ENCODE measurements at regions not wholly inside any gene's neighbourhood (a gene's known extent, or its start where the extent isn't known, plus 50 kb on each side); places are given as distances from the start of the nearest gene placed in this dataset.

GRCh38 chr4:123088501-123088900, 166.1 kb upstream of the NUDT6 start:
- Histone ChIP-seq H3K27me3 (replicated peaks; ENCODE audit: control insufficient read depth, insufficient read depth, low read length) (no peaks in the 10 kb centered on the region), H3K36me3 (ENCODE audit: control insufficient read depth, insufficient read depth, low read length) (peaks cover 3% of the 10 kb centered on the region; the same call in 1 of the 2 replicates), H3K4me3 (replicated peaks; ENCODE audit: low read depth, low read length) (no peak overlapping the region)
- DNase-seq (ENCODE audit: extremely low read depth, insufficient read length) = no peak
- TF ChIP-seq, protein P1, sequence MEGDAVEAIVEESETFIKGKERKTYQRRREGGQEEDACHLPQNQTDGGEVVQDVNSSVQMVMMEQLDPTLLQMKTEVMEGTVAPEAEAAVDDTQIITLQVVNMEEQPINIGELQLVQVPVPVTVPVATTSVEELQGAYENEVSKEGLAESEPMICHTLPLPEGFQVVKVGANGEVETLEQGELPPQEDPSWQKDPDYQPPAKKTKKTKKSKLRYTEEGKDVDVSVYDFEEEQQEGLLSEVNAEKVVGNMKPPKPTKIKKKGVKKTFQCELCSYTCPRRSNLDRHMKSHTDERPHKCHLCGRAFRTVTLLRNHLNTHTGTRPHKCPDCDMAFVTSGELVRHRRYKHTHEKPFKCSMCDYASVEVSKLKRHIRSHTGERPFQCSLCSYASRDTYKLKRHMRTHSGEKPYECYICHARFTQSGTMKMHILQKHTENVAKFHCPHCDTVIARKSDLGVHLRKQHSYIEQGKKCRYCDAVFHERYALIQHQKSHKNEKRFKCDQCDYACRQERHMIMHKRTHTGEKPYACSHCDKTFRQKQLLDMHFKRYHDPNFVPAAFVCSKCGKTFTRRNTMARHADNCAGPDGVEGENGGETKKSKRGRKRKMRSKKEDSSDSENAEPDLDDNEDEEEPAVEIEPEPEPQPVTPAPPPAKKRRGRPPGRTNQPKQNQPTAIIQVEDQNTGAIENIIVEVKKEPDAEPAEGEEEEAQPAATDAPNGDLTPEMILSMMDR (IDR thresholded peaks at IDR 0.05; ENCODE audit: insufficient read depth, low read length, poor library complexity, severe bottlenecking) = no peak

DNA sequence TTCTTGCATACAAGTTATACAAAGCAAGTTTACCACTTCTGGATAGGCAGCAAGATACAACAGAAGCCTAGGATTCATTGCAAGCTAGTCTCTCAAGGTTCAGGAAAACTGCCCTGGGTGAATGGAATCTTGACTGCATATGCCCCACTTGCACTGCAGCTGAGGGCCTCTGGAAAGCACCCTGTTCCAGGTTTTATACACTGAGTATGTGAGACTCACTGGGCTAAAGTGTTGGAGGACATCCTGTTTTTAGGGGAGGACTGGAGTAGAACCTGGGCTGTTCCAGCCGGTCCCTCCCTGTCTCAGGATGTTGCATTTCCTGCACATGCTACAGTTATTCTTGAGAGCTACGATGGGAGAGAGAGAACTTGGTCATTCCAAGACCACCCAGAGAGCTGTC, 168.5 kb upstream of the NUDT6 start:
- H3K4me3 ChIP-seq (replicated peaks; ENCODE audit: low read depth, low read length) = no peak overlapping the region
- no peaks in the 10 kb centered on the region for H3K27me3 ChIP-seq (replicated peaks; ENCODE audit: control insufficient read depth, insufficient read depth, low read length)
- TF ChIP-seq, protein P1 (IDR thresholded peaks at IDR 0.05; ENCODE audit: insufficient read depth, low read length, poor library complexity, severe bottlenecking) = no peak
- no peak for DNase-seq (ENCODE audit: extremely low read depth, insufficient read length)
- peaks cover 3% of the 10 kb centered on the region; the same call in 1 of the 2 replicates for H3K36me3 ChIP-seq (ENCODE audit: control insufficient read depth, insufficient read depth, low read length)

DNA sequence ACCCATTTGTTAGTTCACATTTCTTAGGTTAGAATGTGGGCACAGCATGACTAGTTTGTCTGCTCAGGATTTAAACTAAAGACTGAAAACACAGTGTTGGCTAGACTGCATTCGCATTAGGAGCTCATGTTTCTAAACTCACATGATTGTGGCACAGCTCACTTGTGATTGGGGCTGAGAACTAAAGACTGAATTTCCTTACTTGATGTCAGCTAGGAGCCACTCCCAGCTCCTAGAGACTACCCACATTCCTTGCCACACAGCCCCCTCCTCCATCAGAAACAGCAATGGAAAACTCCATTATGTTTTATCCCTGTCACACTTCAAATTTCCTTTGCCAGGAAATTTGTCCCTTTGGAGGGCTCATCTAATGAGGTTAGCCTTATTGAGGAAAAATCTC, 170.2 kb upstream of the NUDT6 start:
- H3K36me3 ChIP-seq (ENCODE audit: control insufficient read depth, insufficient read depth, low read length) = peaks cover 3% of the 10 kb centered on the region; the same call in 1 of the 2 replicates
- no peak for DNase-seq (ENCODE audit: extremely low read depth, insufficient read length)
- no peaks in the 10 kb centered on the region for H3K27me3 ChIP-seq (replicated peaks; ENCODE audit: control insufficient read depth, insufficient read depth, low read length)
- no peak overlapping the region for H3K4me3 ChIP-seq (replicated peaks; ENCODE audit: low read depth, low read length)
- TF ChIP-seq, protein P1 (IDR thresholded peaks at IDR 0.05; ENCODE audit: insufficient read depth, low read length, poor library complexity, severe bottlenecking) = no peak

DNA sequence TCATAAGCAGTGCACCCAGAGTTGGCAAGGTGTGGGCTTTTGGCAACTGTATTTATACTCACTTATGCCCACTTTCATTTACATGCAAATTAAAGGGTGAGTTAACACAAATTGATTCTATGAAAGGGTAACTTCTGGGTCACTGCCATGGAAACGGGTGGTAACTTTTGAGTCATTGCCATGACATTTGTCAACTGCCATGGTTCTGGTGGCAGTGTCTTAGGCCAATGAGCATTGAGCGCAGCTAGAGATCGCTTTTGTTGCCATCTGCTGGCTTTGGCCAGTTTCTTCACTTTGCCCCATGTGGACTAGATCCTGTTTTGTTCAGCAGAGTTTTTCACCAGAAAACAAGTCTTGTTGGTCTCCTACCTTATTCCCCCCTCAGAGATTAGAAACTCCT, 170.8 kb upstream of the NUDT6 start:
- TF ChIP-seq, protein P1 (IDR thresholded peaks at IDR 0.05; ENCODE audit: insufficient read depth, low read length, poor library complexity, severe bottlenecking) = no peak
- no peak overlapping the region for H3K4me3 ChIP-seq (replicated peaks; ENCODE audit: low read depth, low read length)
- DNase-seq (ENCODE audit: extremely low read depth, insufficient read length) = no peak
- H3K27me3 ChIP-seq (replicated peaks; ENCODE audit: control insufficient read depth, insufficient read depth, low read length) = no peaks in the 10 kb centered on the region
- peaks cover 3% of the 10 kb centered on the region; the same call in 1 of the 2 replicates for H3K36me3 ChIP-seq (ENCODE audit: control insufficient read depth, insufficient read depth, low read length)

DNA sequence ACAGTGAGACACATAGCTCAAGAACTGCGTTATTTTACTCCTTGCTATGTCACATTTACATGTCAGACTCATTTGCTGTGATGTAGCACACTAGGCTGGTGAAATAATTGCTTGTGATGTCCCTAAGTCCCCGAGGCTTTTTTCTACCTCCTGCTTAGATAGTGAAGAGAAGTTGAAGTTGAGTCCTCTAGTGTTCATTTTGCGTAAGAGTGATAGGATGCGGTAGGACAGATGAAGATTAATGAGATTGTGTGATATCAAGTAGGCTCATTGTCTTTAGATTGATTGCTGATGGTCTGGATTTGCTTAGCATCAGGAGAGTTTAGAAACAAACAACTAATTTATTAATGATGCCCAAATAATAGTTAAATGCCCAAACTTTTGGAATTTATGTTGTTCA, 173.6 kb upstream of the NUDT6 start:
- DNase-seq (ENCODE audit: extremely low read depth, insufficient read length) = no peak
- H3K36me3 ChIP-seq (ENCODE audit: control insufficient read depth, insufficient read depth, low read length) = no peaks in the 10 kb centered on the region
- TF ChIP-seq, protein P1 (IDR thresholded peaks at IDR 0.05; ENCODE audit: insufficient read depth, low read length, poor library complexity, severe bottlenecking) = peak; percentile 21
- H3K27me3 ChIP-seq (replicated peaks; ENCODE audit: control insufficient read depth, insufficient read depth, low read length) = no peaks in the 10 kb centered on the region
- H3K4me3 ChIP-seq (replicated peaks; ENCODE audit: low read depth, low read length) = no peak overlapping the region

GRCh38 chr4:123102897-123103471, 180.6 kb upstream of the NUDT6 start:
- TF ChIP-seq, protein P1 (IDR thresholded peaks at IDR 0.05; ENCODE audit: insufficient read depth, low read length, poor library complexity, severe bottlenecking) = peak; percentile 53
- H3K36me3 ChIP-seq (ENCODE audit: control insufficient read depth, insufficient read depth, low read length) = peaks cover 2% of the 10 kb centered on the region; the same call in 1 of the 2 replicates
- no peak overlapping the region for H3K4me3 ChIP-seq (replicated peaks; ENCODE audit: low read depth, low read length)
- H3K27me3 ChIP-seq (replicated peaks; ENCODE audit: control insufficient read depth, insufficient read depth, low read length) = no peaks in the 10 kb centered on the region
- no peak for DNase-seq (ENCODE audit: extremely low read depth, insufficient read length)
